Hepatocyte (in vitro differentiated cells): ENCODE measurements at regions not wholly inside any gene's neighbourhood (a gene's known extent, or its start where the extent isn't known, plus 50 kb on each side); places are given as distances from the start of the nearest gene placed in this dataset.
"Not testable (repeated sequence)": the region's sequence is repeated elsewhere in the genome, so short reads cannot be mapped to it uniquely, and the experiment has no call there.

Experiments used
- DNase-seq: peaks from one replicate; pipeline ENCODE4 v3.0.0-alpha.2; 2016; ENCODE audit warnings: low spot score
- H2AFZ ChIP-seq: fragments of 200-600 bp; sonication (generic); 2 replicates; pipeline ENCODE4 v1.6.0; 2016; ENCODE audit warnings: antibody characterized with exemption, mild to moderate bottlenecking
- H3K27ac ChIP-seq: fragments of 200-600 bp; sonication (generic); 2 replicates; pipeline ENCODE4 v1.5.1; 2016; ENCODE audit warnings: mild to moderate bottlenecking
- H3K27me3 ChIP-seq: fragments of 200-600 bp; sonication (generic); 2 replicates; pipeline ENCODE4 v1.6.1; 2016
- H3K36me3 ChIP-seq: fragments of 200-600 bp; sonication (generic); replicated peaks from 2 replicates; pipeline ENCODE4 v1.5.1; 2016; ENCODE audit warnings: low read depth; ENCODE audit not compliant: insufficient read depth
- H3K4me1 ChIP-seq: fragments of 200-600 bp; sonication (generic); 2 replicates; pipeline ENCODE4 v1.5.1; 2016; ENCODE audit warnings: mild to moderate bottlenecking, moderate library complexity; ENCODE audit not compliant: insufficient read depth
- H3K4me2 ChIP-seq: fragments of 200-600 bp; sonication (generic); 2 replicates; pipeline ENCODE4 v1.6.0; 2016
- H3K4me3 ChIP-seq: fragments of 200-600 bp; sonication (generic); 2 replicates; pipeline ENCODE4 v1.5.1; 2016; ENCODE audit warnings: mild to moderate bottlenecking
- H3K79me2 ChIP-seq: fragments of 200-600 bp; sonication (generic); 2 replicates; pipeline ENCODE4 v1.6.0; 2017; ENCODE audit warnings: mild to moderate bottlenecking
- H3K9me2 ChIP-seq: fragments of 200-600 bp; sonication (generic); replicated peaks from 2 replicates; pipeline ENCODE4 v1.6.0; 2017; ENCODE audit warnings: mild to moderate bottlenecking; ENCODE audit not compliant: insufficient read depth
- H3K9me3 ChIP-seq: fragments of 200-600 bp; sonication (generic); 2 replicates; pipeline ENCODE4 v1.5.1; 2016; ENCODE audit warnings: low read depth, mild to moderate bottlenecking
- H4K20me1 ChIP-seq: fragments of 200-600 bp; sonication (generic); 2 replicates; pipeline ENCODE4 v1.6.0; 2016; ENCODE audit warnings: mild to moderate bottlenecking; ENCODE audit not compliant: insufficient read depth, poor library complexity, severe bottlenecking
- CTCF ChIP-seq: fragments of 200-600 bp; sonication (generic); IDR thresholded peaks from 2 replicates; pipeline ENCODE4 v1.5.1; 2016; ENCODE audit warnings: antibody characterized with exemption, mild to moderate bottlenecking; ENCODE audit not compliant: poor library complexity
- EZH2 ChIP-seq: fragments of 200-600 bp; sonication (generic); IDR thresholded peaks from 2 replicates; pipeline ENCODE4 v1.6.1; 2016; ENCODE audit warnings: antibody characterized with exemption, mild to moderate bottlenecking, borderline replicate concordance
- EZH2phosphoT487 ChIP-seq: fragments of 200-600 bp; sonication (generic); IDR thresholded peaks from one replicate; pipeline ENCODE4 v1.6.1; 2018; ENCODE audit warnings: antibody characterized with exemption, mild to moderate bottlenecking, low read depth, moderate library complexity; ENCODE audit not compliant: unreplicated experiment, severe bottlenecking
- WGBS: methylation state at CpG from one replicate; pipeline ENCODE4 v1.1.6; 2016; ENCODE audit warnings: low lambda C conversion rate; ENCODE audit errors: missing lambda C conversion rate; 5-methylcytosine and 5-hydroxymethylcytosine counted together

DNA sequence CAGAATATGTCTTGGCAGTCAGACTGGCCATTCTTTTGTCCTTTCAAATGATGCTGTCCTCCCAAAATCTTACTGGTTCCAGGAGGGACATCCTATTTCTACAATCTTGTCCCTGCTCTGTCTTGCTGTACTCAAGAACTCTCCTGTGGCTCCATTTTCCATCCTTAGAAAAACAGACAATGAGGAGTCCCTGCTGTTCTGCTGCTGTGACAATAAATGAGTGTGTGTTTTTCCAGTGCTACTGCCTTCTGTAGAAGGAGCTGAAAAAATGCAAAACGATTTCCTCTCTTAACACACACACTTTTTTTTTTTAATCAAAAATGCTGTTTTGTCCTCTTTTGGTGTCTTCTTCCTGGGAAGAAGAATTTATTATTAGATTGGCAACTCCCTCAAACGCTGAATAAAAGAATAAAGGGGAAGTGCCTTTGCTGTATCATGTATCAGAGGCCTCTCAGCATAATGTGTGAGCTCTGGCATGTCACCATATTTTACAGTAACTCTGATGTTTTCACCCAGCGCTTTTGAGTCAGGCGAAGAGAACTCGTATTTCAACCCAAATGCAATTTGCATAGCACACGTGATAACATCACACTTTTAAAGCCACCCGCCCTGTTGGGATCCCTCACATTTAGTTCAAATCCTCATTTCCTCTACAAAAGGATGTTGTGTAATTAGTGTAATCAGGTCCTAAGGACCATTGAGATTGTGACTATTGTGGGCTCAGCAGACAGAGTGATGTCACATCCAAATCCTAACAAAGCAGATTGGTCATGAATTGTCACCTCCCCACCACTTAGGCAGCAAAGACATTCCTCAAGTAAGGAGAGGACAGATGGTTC lies 496.0 kb upstream of the LARGE1 start:
- Histone ChIP-seq H3K4me2 (no peak overlapping the region), H3K27ac (no peak overlapping the region), H4K20me1 (no peaks in the 10 kb centered on the region), H3K9me3 (no peaks in the 10 kb centered on the region), H3K9me2 (no peaks in the 10 kb centered on the region), H3K27me3 (no peaks in the 10 kb centered on the region), H3K36me3 (no peaks in the 10 kb centered on the region), H2AFZ (no peak overlapping the region), H3K4me1 (no peaks in the 10 kb centered on the region), H3K79me2 (no peaks in the 10 kb centered on the region), H3K4me3 (no peak overlapping the region)
- 39% methylated on average over 7 of the region's 7 CpGs for WGBS
- no peak for TF ChIP-seq CTCF
- TF ChIP-seq EZH2 = no peak
- TF ChIP-seq EZH2phosphoT487 = no peak
- no peak for DNase-seq

GRCh38 chr22:34422948-34423347 lies 502.7 kb upstream of the LARGE1 start:
- H3K9me3 ChIP-seq, H3K79me2 ChIP-seq, DNase-seq, H3K9me2 ChIP-seq, H3K36me3 ChIP-seq, H3K27ac ChIP-seq, H3K4me1 ChIP-seq, H3K4me3 ChIP-seq, H2AFZ ChIP-seq, H4K20me1 ChIP-seq, H3K27me3 ChIP-seq, H3K4me2 ChIP-seq: not testable (repeated sequence)
- 89% methylated on average over 8 of the region's 8 CpGs for WGBS

- H2AFZ ChIP-seq = no peak overlapping the region
- no peak overlapping the region for H3K4me3 ChIP-seq
- no peak for DNase-seq
- 82% methylated on average over 4 of the region's 4 CpGs for WGBS
- no peak for TF ChIP-seq CTCF
- no peak for TF ChIP-seq EZH2
- TF ChIP-seq EZH2phosphoT487 = no peak
- no peaks in the 10 kb centered on the region for H3K9me3 ChIP-seq
- H4K20me1 ChIP-seq = no peaks in the 10 kb centered on the region
- H3K9me2 ChIP-seq = no peaks in the 10 kb centered on the region
- H3K4me1 ChIP-seq = no peaks in the 10 kb centered on the region
- no peak overlapping the region for H3K27ac ChIP-seq
- no peak overlapping the region for H3K4me2 ChIP-seq
- no peaks in the 10 kb centered on the region for H3K79me2 ChIP-seq
- H3K27me3 ChIP-seq = no peaks in the 10 kb centered on the region
- no peaks in the 10 kb centered on the region for H3K36me3 ChIP-seq
Observed at GRCh38 chr22:34427436-34427835, 507.2 kb upstream of the LARGE1 start.

GRCh38 chr22:34427841-34428240 lies 507.6 kb upstream of the LARGE1 start:
- no peaks in the 10 kb centered on the region for H3K79me2 ChIP-seq
- H3K9me3 ChIP-seq = no peaks in the 10 kb centered on the region
- DNase-seq = no peak
- no peak for TF ChIP-seq EZH2phosphoT487
- no peak for TF ChIP-seq EZH2
- TF ChIP-seq CTCF = no peak
- H4K20me1 ChIP-seq = no peaks in the 10 kb centered on the region
- H2AFZ ChIP-seq = no peak overlapping the region
- no peak overlapping the region for H3K27ac ChIP-seq
- no peaks in the 10 kb centered on the region for H3K36me3 ChIP-seq
- H3K27me3 ChIP-seq = no peaks in the 10 kb centered on the region
- no peaks in the 10 kb centered on the region for H3K9me2 ChIP-seq
- H3K4me3 ChIP-seq = no peak overlapping the region
- no peak overlapping the region for H3K4me2 ChIP-seq
- WGBS = 71% methylated on average over 1 of the region's 1 CpG
- no peaks in the 10 kb centered on the region for H3K4me1 ChIP-seq
